GM10248 (cell line): ENCODE measurements at regions not wholly inside any gene's neighbourhood (a gene's known extent, or its start where the extent isn't known, plus 50 kb on each side); places are given as distances from the start of the nearest gene placed in this dataset.
"Not testable (repeated sequence)": the region's sequence is repeated elsewhere in the genome, so short reads cannot be mapped to it uniquely, and the experiment has no call there.

ENCODE experiments used
- CTCF ChIA-PET: fragments of 300-600 bp; sonication (Branson Sonifier 250); formaldehyde crosslinking; extraction: SDS; loops from one replicate; lab custom pipeline; 2021; ENCODE audit warnings: antibody characterized with exemption; lab: Yijun Ruan, JAX
- POLR2A ChIA-PET: fragments of 350-650 bp; sonication (Branson Sonifier 250); formaldehyde crosslinking; extraction: SDS; loops from one replicate; lab custom pipeline; 2020; ENCODE audit warnings: antibody characterized with exemption; lab: Yijun Ruan, JAX
- DNase-seq: peaks from one replicate; pipeline ENCODE4 v3.0.0; 2012; ENCODE audit errors: extremely low spot score
- CTCF ChIP-seq: IDR thresholded peaks from 2 replicates; pipeline ENCODE4 v1.5.1; 2012; ENCODE audit warnings: mild to moderate bottlenecking, low read depth; ENCODE audit errors: extremely low read depth, missing control alignments, control extremely low read depth

GRCh38 chr3:72646263-72646662, 202.0 kb downstream of the SHQ1 start:
- POLR2A ChIA-PET = no interaction called here
- DNase-seq = no peak

GRCh38 chr3:72643635-72644034, 204.6 kb downstream of the SHQ1 start:
- DNase-seq, POLR2A ChIA-PET: not testable (repeated sequence)
- CTCF ChIA-PET = interaction anchor here (1.6 kb wide), 1 partner anchor 10 kb away, joined by 6 read pairs; no protein-coding TSS in a partner anchor

More at GRCh38 chr3:72646263-72646662, 202.0 kb downstream of the SHQ1 start:
- CTCF ChIA-PET = interaction anchor here (1.5 to 2.0 kb wide), 4 partner anchors 19 to 205 kb away, joined by 3 to 9 read pairs (median 6); no protein-coding TSS in a partner anchor
- no peak for TF ChIP-seq CTCF

GRCh38 chr3:72641684-72642083, 206.6 kb downstream of the SHQ1 start:
- CTCF ChIA-PET = interaction anchor here (1.0 to 1.8 kb wide), 2 partner anchors 10 to 25 kb away, joined by 3 to 14 read pairs; no protein-coding TSS in a partner anchor
- TF ChIP-seq CTCF = no peak
- POLR2A ChIA-PET = no interaction called here
- no peak for DNase-seq

GRCh38 chr3:72641072-72641471, 207.2 kb downstream of the SHQ1 start:
- no peak for DNase-seq
- TF ChIP-seq CTCF = no peak
- POLR2A ChIA-PET = interaction anchor here (0.8 kb wide), 1 partner anchor 1553 kb away, joined by 3 read pairs; no protein-coding TSS in a partner anchor
- CTCF ChIA-PET = no interaction called here

GRCh38 chr3:72636969-72637597, 211.2 kb downstream of the SHQ1 start:
- TF ChIP-seq CTCF = no peak
- ChIA-PET CTCF (interaction anchor here (1.1 to 6.5 kb wide), 3 partner anchors 14 to 28 kb away, joined by 3 to 31 read pairs (median 3); no protein-coding TSS in a partner anchor), POLR2A (no interaction called here)
- no peak for DNase-seq

GRCh38 chr3:72635551-72635950, 212.7 kb downstream of the SHQ1 start:
- TF ChIP-seq CTCF = no peak
- no peak for DNase-seq
- ChIA-PET POLR2A (no interaction called here), CTCF (interaction anchor here (1.6 to 6.5 kb wide), 2 partner anchors 8 to 30 kb away, joined by 5 to 31 read pairs; no protein-coding TSS in a partner anchor)

- CTCF ChIA-PET = interaction anchor here (0.7 to 6.5 kb wide), 4 partner anchors 23 to 758 kb away, joined by 3 to 31 read pairs (median 4); no protein-coding TSS in a partner anchor
- DNase-seq = peak; percentile 43
- TF ChIP-seq CTCF = no peak
- POLR2A ChIA-PET = no interaction called here
Observed at GRCh38 chr3:72634128-72634527, 214.1 kb downstream of the SHQ1 start.
